ENCODE measurements at regions not wholly inside any gene's neighbourhood (a gene's known extent, or its start where the extent isn't known, plus 50 kb on each side); places are given as distances from the start of the nearest gene placed in this dataset.

- Mint-ChIP-seq H3K27ac (peak overlapping the region; percentile 98), H3K36me3 (ENCODE audit: insufficient read depth) (no peaks in the 10 kb centered on the region), H3K4me3 (ENCODE audit: low read depth) (peak overlapping the region; percentile 88), H3K27me3 (peaks cover 35% of the 10 kb centered on the region), H3K9me3 (ENCODE audit: low read depth) (no peaks in the 10 kb centered on the region), H3K4me1 (ENCODE audit: low read depth) (no peaks in the 10 kb centered on the region)
- DNase-seq (ENCODE audit: low spot score, unreplicated experiment): peak; percentile 64
- TF ChIP-seq, protein P1, sequence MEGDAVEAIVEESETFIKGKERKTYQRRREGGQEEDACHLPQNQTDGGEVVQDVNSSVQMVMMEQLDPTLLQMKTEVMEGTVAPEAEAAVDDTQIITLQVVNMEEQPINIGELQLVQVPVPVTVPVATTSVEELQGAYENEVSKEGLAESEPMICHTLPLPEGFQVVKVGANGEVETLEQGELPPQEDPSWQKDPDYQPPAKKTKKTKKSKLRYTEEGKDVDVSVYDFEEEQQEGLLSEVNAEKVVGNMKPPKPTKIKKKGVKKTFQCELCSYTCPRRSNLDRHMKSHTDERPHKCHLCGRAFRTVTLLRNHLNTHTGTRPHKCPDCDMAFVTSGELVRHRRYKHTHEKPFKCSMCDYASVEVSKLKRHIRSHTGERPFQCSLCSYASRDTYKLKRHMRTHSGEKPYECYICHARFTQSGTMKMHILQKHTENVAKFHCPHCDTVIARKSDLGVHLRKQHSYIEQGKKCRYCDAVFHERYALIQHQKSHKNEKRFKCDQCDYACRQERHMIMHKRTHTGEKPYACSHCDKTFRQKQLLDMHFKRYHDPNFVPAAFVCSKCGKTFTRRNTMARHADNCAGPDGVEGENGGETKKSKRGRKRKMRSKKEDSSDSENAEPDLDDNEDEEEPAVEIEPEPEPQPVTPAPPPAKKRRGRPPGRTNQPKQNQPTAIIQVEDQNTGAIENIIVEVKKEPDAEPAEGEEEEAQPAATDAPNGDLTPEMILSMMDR (IDR thresholded peaks at IDR 0.05; ENCODE audit: unreplicated experiment): peak; percentile 78
Measured at GRCh38 chr6:27687154-27688013, 214.5 kb upstream of the ZNF184 start.

DNA sequence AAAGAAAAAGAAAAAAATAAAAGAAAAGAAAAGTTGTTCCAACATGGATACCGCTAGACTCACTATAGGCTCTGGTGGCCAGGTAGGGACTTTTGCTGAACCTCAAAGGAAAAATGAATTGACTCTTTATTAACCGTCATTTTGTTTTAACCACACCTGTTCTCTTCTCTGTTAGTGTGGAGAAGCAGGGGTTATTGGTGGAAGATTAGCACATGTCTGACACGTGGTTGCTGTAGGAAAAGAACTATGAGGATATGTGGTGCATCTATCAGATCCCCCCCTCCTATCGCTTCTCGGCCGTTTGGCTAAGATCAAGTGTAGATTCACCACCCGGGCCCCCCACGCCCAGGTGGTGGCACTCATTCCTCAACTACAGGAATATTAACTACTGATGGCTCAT, 212.4 kb upstream of the ZNF184 start:
- H3K9me3 Mint-ChIP-seq (ENCODE audit: low read depth): no peaks in the 10 kb centered on the region
- TF ChIP-seq, protein P1 (IDR thresholded peaks at IDR 0.05; ENCODE audit: unreplicated experiment): no peak
- peaks cover 50% of the 10 kb centered on the region for H3K27me3 Mint-ChIP-seq
- no peaks in the 10 kb centered on the region for H3K36me3 Mint-ChIP-seq (ENCODE audit: insufficient read depth)
- no peak for DNase-seq (ENCODE audit: low spot score, unreplicated experiment)
- H3K4me3 Mint-ChIP-seq (ENCODE audit: low read depth): no peak overlapping the region
- H3K4me1 Mint-ChIP-seq (ENCODE audit: low read depth): no peaks in the 10 kb centered on the region
- no peak overlapping the region for H3K27ac Mint-ChIP-seq

GRCh38 chr6:27684264-27685211, 211.6 kb upstream of the ZNF184 start:
- Mint-ChIP-seq H3K9me3 (ENCODE audit: low read depth) (no peaks in the 10 kb centered on the region), H3K4me1 (ENCODE audit: low read depth) (no peaks in the 10 kb centered on the region), H3K4me3 (ENCODE audit: low read depth) (no peak overlapping the region), H3K36me3 (ENCODE audit: insufficient read depth) (no peaks in the 10 kb centered on the region), H3K27me3 (peaks cover 58% of the 10 kb centered on the region), H3K27ac (peak overlapping the region; percentile 92)
- TF ChIP-seq, protein P1 (IDR thresholded peaks at IDR 0.05; ENCODE audit: unreplicated experiment): no peak
- no peak for DNase-seq (ENCODE audit: low spot score, unreplicated experiment)

DNA sequence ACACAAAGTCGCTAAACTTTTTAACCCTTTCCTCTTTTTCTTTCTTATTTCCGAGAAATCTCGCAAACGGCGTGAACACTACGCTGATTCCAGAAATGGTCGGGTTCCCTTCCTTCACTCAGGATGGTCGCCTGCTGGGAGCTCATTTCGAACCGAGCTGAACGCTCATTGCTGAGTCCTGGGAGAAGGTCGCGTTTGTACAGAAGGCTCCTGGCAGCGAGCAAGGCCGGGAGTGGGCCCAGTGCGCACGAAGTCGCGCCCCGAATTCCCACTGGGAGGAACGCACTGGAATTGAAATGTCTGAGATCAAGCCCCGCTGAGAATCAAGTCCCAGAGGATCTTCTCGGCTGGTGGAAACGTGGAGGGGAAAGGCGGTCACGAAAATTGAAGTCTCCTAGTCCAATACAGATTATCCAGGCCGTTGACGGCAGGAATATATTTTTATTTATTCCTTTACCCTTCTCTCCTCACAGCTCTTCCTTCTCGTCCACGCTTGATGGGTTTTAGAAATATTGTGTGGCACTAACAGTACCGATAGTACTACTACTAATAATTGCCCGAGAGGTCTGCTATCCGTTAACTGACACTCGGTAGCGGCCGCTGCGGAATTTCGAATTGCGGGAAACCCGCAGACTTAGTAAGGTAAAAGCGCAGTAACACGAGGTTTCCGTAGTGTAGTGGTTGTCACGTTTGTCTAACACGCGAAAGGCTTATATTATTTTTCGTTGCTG, 207.2 kb upstream of the ZNF184 start:
- TF ChIP-seq, protein P1 (IDR thresholded peaks at IDR 0.05; ENCODE audit: unreplicated experiment): no peak
- Mint-ChIP-seq H3K27ac (peak overlapping the region; percentile 64), H3K4me3 (ENCODE audit: low read depth) (peak overlapping the region; percentile 53), H3K4me1 (ENCODE audit: low read depth) (peaks cover 1% of the 10 kb centered on the region), H3K9me3 (ENCODE audit: low read depth) (no peaks in the 10 kb centered on the region), H3K27me3 (peaks cover 81% of the 10 kb centered on the region), H3K36me3 (ENCODE audit: insufficient read depth) (no peaks in the 10 kb centered on the region)
- no peak for DNase-seq (ENCODE audit: low spot score, unreplicated experiment)

Measured in progenitor cell of endocrine pancreas (in vitro differentiated cells).